ENCODE measurements at regions not wholly inside any gene's neighbourhood (a gene's known extent, or its start where the extent isn't known, plus 50 kb on each side); places are given as distances from the start of the nearest gene placed in this dataset.

- no peak for TF ChIP-seq REST (IDR thresholded peaks at IDR 0.05; ENCODE audit: unreplicated experiment)
- no peak for TF ChIP-seq EZH2 (IDR thresholded peaks at IDR 0.05; ENCODE audit: low read depth, unreplicated experiment)
- TF ChIP-seq, protein P1, sequence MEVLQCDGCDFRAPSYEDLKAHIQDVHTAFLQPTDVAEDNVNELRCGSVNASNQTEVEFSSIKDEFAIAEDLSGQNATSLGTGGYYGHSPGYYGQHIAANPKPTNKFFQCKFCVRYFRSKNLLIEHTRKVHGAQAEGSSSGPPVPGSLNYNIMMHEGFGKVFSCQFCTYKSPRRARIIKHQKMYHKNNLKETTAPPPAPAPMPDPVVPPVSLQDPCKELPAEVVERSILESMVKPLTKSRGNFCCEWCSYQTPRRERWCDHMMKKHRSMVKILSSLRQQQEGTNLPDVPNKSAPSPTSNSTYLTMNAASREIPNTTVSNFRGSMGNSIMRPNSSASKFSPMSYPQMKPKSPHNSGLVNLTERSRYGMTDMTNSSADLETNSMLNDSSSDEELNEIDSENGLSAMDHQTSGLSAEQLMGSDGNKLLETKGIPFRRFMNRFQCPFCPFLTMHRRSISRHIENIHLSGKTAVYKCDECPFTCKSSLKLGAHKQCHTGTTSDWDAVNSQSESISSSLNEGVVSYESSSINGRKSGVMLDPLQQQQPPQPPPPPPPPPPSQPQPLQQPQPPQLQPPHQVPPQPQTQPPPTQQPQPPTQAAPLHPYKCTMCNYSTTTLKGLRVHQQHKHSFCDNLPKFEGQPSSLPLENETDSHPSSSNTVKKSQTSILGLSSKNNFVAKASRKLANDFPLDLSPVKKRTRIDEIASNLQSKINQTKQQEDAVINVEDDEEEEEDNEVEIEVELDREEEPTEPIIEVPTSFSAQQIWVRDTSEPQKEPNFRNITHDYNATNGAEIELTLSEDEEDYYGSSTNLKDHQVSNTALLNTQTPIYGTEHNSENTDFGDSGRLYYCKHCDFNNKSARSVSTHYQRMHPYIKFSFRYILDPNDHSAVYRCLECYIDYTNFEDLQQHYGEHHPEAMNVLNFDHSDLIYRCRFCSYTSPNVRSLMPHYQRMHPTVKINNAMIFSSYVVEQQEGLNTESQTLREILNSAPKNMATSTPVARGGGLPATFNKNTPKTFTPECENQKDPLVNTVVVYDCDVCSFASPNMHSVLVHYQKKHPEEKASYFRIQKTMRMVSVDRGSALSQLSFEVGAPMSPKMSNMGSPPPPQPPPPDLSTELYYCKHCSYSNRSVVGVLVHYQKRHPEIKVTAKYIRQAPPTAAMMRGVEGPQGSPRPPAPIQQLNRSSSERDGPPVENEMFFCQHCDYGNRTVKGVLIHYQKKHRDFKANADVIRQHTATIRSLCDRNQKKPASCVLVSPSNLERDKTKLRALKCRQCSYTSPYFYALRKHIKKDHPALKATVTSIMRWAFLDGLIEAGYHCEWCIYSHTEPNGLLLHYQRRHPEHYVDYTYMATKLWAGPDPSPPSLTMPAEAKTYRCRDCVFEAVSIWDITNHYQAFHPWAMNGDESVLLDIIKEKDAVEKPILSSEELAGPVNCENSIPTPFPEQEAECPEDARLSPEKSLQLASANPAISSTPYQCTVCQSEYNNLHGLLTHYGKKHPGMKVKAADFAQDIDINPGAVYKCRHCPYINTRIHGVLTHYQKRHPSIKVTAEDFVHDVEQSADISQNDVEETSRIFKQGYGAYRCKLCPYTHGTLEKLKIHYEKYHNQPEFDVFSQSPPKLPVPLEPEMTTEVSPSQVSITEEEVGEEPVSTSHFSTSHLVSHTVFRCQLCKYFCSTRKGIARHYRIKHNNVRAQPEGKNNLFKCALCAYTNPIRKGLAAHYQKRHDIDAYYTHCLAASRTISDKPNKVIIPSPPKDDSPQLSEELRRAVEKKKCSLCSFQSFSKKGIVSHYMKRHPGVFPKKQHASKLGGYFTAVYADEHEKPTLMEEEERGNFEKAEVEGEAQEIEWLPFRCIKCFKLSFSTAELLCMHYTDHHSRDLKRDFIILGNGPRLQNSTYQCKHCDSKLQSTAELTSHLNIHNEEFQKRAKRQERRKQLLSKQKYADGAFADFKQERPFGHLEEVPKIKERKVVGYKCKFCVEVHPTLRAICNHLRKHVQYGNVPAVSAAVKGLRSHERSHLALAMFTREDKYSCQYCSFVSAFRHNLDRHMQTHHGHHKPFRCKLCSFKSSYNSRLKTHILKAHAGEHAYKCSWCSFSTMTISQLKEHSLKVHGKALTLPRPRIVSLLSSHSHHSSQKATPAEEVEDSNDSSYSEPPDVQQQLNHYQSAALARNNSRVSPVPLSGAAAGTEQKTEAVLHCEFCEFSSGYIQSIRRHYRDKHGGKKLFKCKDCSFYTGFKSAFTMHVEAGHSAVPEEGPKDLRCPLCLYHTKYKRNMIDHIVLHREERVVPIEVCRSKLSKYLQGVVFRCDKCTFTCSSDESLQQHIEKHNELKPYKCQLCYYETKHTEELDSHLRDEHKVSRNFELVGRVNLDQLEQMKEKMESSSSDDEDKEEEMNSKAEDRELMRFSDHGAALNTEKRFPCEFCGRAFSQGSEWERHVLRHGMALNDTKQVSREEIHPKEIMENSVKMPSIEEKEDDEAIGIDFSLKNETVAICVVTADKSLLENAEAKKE (CRISPR knock-in tag; IDR thresholded peaks at IDR 0.05), result no peak
- no peak for TF ChIP-seq ZNF331 (CRISPR knock-in tag; IDR thresholded peaks at IDR 0.05; ENCODE audit: low read depth)
Observed at GRCh38 chr7:46622251-46622650, 701.2 kb upstream of the IGFBP3 start (continued).

DNA sequence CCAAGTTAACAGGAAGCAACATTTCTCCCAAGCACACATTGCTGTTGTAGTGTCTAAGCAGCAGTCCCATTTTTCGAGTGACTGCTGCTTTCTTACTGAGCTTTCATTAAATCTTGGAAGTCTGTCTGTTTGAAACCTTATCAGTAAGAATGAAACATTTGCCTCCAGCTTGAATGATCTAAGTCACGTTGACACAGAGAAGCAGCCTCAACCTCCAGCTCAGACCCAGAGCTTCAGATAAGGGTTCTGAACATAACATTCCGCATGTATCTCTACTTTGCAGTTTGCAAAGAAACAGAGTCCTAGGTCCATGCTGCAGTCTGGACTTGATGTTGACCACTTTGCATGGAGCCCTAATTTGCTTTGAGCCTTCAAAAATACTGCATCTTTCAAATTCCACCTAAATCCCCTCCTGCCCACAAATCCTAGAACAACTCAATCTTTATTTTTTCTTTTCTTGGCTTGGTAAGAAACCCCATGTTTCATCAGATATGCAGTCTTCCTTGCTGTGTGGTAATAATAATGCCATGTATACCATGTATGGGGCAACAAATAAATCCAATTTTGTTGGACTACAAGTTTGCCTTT, 698.7 kb upstream of the IGFBP3 start:
- Histone ChIP-seq H3F3A (replicated peaks; ENCODE audit: low read depth) (no peaks in the 10 kb centered on the region), H4K20me1 (replicated peaks; ENCODE audit: insufficient read depth) (no peaks in the 10 kb centered on the region), H2AFZ (peak overlapping the region; percentile 56), H3K9me2 (ENCODE audit: insufficient read depth) (peaks cover 2% of the 10 kb centered on the region; the same call in 1 of the 2 replicates), H3K27ac (ENCODE audit: low read depth) (no peak overlapping the region), H3K79me2 (replicated peaks; ENCODE audit: insufficient read depth) (no peaks in the 10 kb centered on the region), H3K4me2 (no peak overlapping the region), H3K27me3 (ENCODE audit: insufficient read depth) (no peaks in the 10 kb centered on the region), H3K36me3 (ENCODE audit: insufficient read depth) (no peaks in the 10 kb centered on the region), H3K4me1 (ENCODE audit: insufficient read depth) (peaks cover 3% of the 10 kb centered on the region; the same call in 1 of the 2 replicates), H3K4me3 (no peak overlapping the region)
- DNase-seq (ENCODE audit: low spot score) (no peak), ATAC-seq (no peak)
- H3K27me3 Mint-ChIP-seq (ENCODE audit: insufficient read depth, low read depth, poor library complexity), result no peaks in the 10 kb centered on the region
- H3K36me3 Mint-ChIP-seq (ENCODE audit: low read depth), result no peaks in the 10 kb centered on the region
- H3K4me3 Mint-ChIP-seq, result no peak overlapping the region
- H3K4me1 Mint-ChIP-seq, result peaks cover 8% of the 10 kb centered on the region; the same call in 2 of the 3 replicates
- H3K9me3 Mint-ChIP-seq, result no peaks in the 10 kb centered on the region
- TF ChIP-seq EZH2 (IDR thresholded peaks at IDR 0.05; ENCODE audit: low read depth, unreplicated experiment), result no peak
- TF ChIP-seq ETS1 (IDR thresholded peaks at IDR 0.05), result no peak
- no peak for TF ChIP-seq CTCF (conservative IDR thresholded peaks at IDR 0.05; ENCODE audit: low read depth in 2 of 2)
- no peak for TF ChIP-seq STAT1 (IDR thresholded peaks at IDR 0.05; ENCODE audit: unreplicated experiment)
- TF ChIP-seq EZH2phosphoT487 (IDR thresholded peaks at IDR 0.05; ENCODE audit: unreplicated experiment), result no peak
- TF ChIP-seq CREB1 (CRISPR knock-in tag; IDR thresholded peaks at IDR 0.05; ENCODE audit: low read depth), result no peak
- TF ChIP-seq ZNF114 (CRISPR knock-in tag; IDR thresholded peaks at IDR 0.05), result no peak
- TF ChIP-seq POLR2AphosphoS5 (IDR thresholded peaks at IDR 0.05; ENCODE audit: low read depth), result no peak
- no peak for TF ChIP-seq NANOG (IDR thresholded peaks at IDR 0.05; ENCODE audit: borderline replicate concordance)
- H3K27ac Mint-ChIP-seq, result no peak overlapping the region
